AG09309 (cell line): ENCODE measurements at regions not wholly inside any gene's neighbourhood (a gene's known extent, or its start where the extent isn't known, plus 50 kb on each side); places are given as distances from the start of the nearest gene placed in this dataset.

Experiments
- DNase-seq: peaks from one replicate; pipeline ENCODE4 v3.0.0-alpha.2; 2010; ENCODE audit warnings: low read depth
- H3K4me3 ChIP-seq: 2 replicates; pipeline ENCODE4 v1.5.1; 2011; ENCODE audit warnings: mild to moderate bottlenecking, low read depth, low read length, moderate library complexity; ENCODE audit not compliant: control insufficient read depth
- TF ChIP-seq, protein P1 (sequence below): IDR thresholded peaks from 2 replicates; pipeline ENCODE4 v1.5.1; 2011; ENCODE audit warnings: mild to moderate bottlenecking, low read depth, low read length, inconsistent platforms; ENCODE audit not compliant: insufficient read depth, control insufficient read depth; ENCODE audit errors: missing control alignments

DNA sequence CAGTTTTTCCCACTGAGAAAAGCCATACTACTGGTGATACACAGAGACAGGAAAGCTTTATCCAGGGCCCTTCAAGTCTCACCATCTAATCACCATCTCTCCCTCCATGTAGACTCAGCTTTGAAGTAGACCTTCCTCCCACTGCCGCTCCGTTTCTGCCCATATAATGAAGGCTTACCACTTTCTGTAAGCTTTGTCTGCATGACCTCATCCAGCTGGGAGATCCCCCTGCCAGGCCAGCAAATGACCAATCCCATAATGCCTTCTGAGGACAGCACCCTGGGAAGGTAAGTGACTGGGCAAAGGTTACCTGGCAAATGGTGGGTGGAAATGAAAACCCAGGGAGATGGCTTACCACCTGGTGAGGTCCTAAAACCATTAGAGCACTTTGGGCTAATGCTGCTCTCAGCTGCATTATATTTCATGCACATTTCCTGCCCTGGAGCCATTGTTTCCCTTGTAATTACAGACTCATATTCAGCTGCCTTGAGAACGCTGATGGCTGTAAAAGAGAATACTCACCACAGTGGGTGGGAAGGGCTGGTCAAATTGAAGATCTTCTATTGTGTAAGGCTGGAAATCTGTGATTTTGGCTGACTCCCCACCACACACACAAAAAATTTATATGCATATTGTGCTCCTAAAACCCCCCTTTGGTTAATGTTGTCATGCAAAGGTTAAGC is 350.7 kb upstream of the SYT4 start:
- peak; percentile 11 for DNase-seq
- H3K4me3 ChIP-seq, result no peak overlapping the region
- TF ChIP-seq, protein P1, sequence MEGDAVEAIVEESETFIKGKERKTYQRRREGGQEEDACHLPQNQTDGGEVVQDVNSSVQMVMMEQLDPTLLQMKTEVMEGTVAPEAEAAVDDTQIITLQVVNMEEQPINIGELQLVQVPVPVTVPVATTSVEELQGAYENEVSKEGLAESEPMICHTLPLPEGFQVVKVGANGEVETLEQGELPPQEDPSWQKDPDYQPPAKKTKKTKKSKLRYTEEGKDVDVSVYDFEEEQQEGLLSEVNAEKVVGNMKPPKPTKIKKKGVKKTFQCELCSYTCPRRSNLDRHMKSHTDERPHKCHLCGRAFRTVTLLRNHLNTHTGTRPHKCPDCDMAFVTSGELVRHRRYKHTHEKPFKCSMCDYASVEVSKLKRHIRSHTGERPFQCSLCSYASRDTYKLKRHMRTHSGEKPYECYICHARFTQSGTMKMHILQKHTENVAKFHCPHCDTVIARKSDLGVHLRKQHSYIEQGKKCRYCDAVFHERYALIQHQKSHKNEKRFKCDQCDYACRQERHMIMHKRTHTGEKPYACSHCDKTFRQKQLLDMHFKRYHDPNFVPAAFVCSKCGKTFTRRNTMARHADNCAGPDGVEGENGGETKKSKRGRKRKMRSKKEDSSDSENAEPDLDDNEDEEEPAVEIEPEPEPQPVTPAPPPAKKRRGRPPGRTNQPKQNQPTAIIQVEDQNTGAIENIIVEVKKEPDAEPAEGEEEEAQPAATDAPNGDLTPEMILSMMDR, result no peak

- no peak for DNase-seq
- H3K4me3 ChIP-seq, result no peak overlapping the region
- TF ChIP-seq, protein P1, result no peak
Measured at GRCh38 chr18:43634994-43635393, 357.7 kb upstream of the SYT4 start.

GRCh38 chr18:43635397-43635796 is 358.1 kb upstream of the SYT4 start:
- TF ChIP-seq, protein P1, result no peak
- no peak for DNase-seq

GRCh38 chr18:43642727-43643330 is 365.5 kb upstream of the SYT4 start:
- no peak for DNase-seq
- TF ChIP-seq, protein P1, result no peak
- no peak overlapping the region for H3K4me3 ChIP-seq

More at GRCh38 chr18:43635397-43635796, 358.1 kb upstream of the SYT4 start:
- H3K4me3 ChIP-seq, result no peak overlapping the region

GRCh38 chr18:43648002-43648401 is 370.7 kb upstream of the SYT4 start:
- TF ChIP-seq, protein P1, result no peak
- no peak for DNase-seq
- no peak overlapping the region for H3K4me3 ChIP-seq

DNA sequence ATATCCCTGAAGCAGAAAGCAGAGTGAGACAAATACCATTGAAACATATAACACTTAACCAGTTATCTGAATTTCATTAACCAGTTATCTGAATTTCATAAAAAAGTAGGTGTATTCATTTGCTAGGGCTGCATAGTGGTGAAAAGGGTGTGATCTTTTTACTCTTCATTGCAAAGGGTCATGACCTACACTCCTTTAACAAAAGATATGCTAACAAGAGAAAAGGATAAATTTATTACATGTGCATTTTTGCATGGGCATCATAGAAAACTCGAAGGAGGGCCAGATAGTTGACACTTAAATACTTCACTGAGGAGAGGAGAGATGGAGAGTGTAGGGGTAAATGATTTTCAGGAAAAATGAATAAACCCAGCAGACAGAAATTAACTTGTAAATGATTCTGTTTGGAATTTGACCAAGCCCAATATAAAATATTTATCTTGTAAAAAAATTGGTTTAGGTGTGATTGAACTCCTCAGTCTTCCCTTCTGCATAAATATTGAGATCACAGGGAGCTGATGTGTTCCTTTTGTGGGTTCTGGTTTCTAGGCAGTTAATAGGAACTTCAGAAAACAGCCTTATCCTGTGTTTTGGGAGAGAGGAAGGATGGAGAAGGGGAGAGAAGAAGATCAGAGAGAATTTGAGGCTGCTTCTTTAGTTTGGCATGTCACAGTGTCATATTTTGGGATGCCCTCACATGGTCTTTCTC is 372.5 kb upstream of the SYT4 start:
- TF ChIP-seq, protein P1, result no peak
- DNase-seq, result no peak
- no peak overlapping the region for H3K4me3 ChIP-seq
